Stimulated activated CD8-positive, alpha-beta memory T cell treated with anti-CD3 and anti-CD28 coated beads, Interleukin-4, amount 100 ng/mL, for 1 hour (primary cell): ENCODE measurements at regions not wholly inside any gene's neighbourhood (a gene's known extent, or its start where the extent isn't known, plus 50 kb on each side); places are given as distances from the start of the nearest gene placed in this dataset.
"Not testable (repeated sequence)": the region's sequence is repeated elsewhere in the genome, so short reads cannot be mapped to it uniquely, and the experiment has no call there.

Experiments used
- DNase-seq, 2 donors: peaks; one replicate each; pipeline ENCODE4 v3.0.0-alpha.2; 2020; ENCODE audit warnings: low read depth in 2 of 2, low spot score in 1 of 2

GRCh38 chr20:57097245-57097915 lies 169.1 kb downstream of the BMP7 start:
- DNase-seq = no peak

- DNase-seq = no peak
These were observed 164.3 kb downstream of the BMP7 start for GRCh38 chr20:57102160-57102559.

GRCh38 chr20:57102566-57102965 lies 163.9 kb downstream of the BMP7 start:
- no peak for DNase-seq

- no peak for DNase-seq
These were observed 163.2 kb downstream of the BMP7 start for GRCh38 chr20:57103146-57103800.

GRCh38 chr20:57104113-57104512 lies 162.3 kb downstream of the BMP7 start:
- DNase-seq = no peak

GRCh38 chr20:57104651-57105204 lies 161.7 kb downstream of the BMP7 start:
- DNase-seq = no peak

- DNase-seq = no peak
These were observed 160.3 kb downstream of the BMP7 start for GRCh38 chr20:57106030-57106682.

- no peak for DNase-seq
These were observed 159.7 kb downstream of the BMP7 start for GRCh38 chr20:57106692-57107091.

- no peak for DNase-seq
These were observed 159.2 kb downstream of the BMP7 start for GRCh38 chr20:57107208-57107607.

- DNase-seq = no peak
These were observed 158.2 kb downstream of the BMP7 start for GRCh38 chr20:57108218-57108617.

GRCh38 chr20:57108742-57109570 lies 157.5 kb downstream of the BMP7 start:
- no peak for DNase-seq

GRCh38 chr20:57109571-57109953 lies 156.9 kb downstream of the BMP7 start:
- no peak for DNase-seq

- DNase-seq = not testable (repeated sequence)
These were observed 156.1 kb downstream of the BMP7 start for GRCh38 chr20:57110121-57111027.

GRCh38 chr20:57111028-57111373 lies 155.4 kb downstream of the BMP7 start:
- no peak for DNase-seq

- no peak for DNase-seq
These were observed 154.0 kb downstream of the BMP7 start for GRCh38 chr20:57112448-57112847.

GRCh38 chr20:57114290-57115005 lies 152.0 kb downstream of the BMP7 start:
- no peak for DNase-seq

- no peak for DNase-seq
These were observed 149.1 kb downstream of the BMP7 start for GRCh38 chr20:57117296-57117695.

GRCh38 chr20:57118107-57118769 lies 148.2 kb downstream of the BMP7 start:
- DNase-seq = no peak
